Ovary (tissue), 7 donors: ENCODE measurements at regions not wholly inside any gene's neighbourhood (a gene's known extent, or its start where the extent isn't known, plus 50 kb on each side); places are given as distances from the start of the nearest gene placed in this dataset.

Experiments
- DNase-seq, 5 donors: peaks; one replicate each; pipeline ENCODE4 v3.0.0-alpha.2; 2019 to 2020
- H3K27ac ChIP-seq, 2 donors: fragments of 200-600 bp; one replicate each; pipeline versions ENCODE4 v1.5.1 to v1.8.0; 2019 to 2022
- H3K27me3 ChIP-seq: fragments of 200-600 bp; one replicate; pipeline ENCODE4 v1.8.0; 2022
- H3K36me3 ChIP-seq: fragments of 200-600 bp; sonication (generic); one replicate; pipeline ENCODE4 v1.5.1; 2019
- H3K4me1 ChIP-seq: one replicate; pipeline ENCODE4 v1.8.1; 2013; ENCODE audit warnings: mild to moderate bottlenecking, moderate library complexity; ENCODE audit not compliant: insufficient read depth
- H3K4me3 ChIP-seq: fragments of 200-600 bp; sonication (generic); one replicate; pipeline ENCODE4 v1.5.1; 2017
- H3K9me3 ChIP-seq, 2 donors: fragments of 200-600 bp in 1 of 2; sonication (generic) in 1 of 2; one replicate each; pipeline versions ENCODE4 v1.5.1 to v1.8.1; 2013 to 2019; ENCODE audit warnings: mild to moderate bottlenecking in 1 of 2, moderate library complexity in 1 of 2
- EP300 ChIP-seq: sonication (generic); formaldehyde crosslinking; IDR thresholded peaks from one replicate; pipeline ENCODE4 v1.6.1; 2017; ENCODE audit warnings: antibody characterized with exemption
- POLR2A ChIP-seq: fragments of 450-650 bp; IDR thresholded peaks from one replicate; pipeline ENCODE4 v1.6.1; 2017; ENCODE audit warnings: antibody characterized with exemption, mild to moderate bottlenecking, moderate library complexity
- WGBS, 3 donors: extraction: QIAGEN DNeasy Blood & Tissue Kit in 1 of 3; methylation state at CpG; one replicate each; pipeline versions ENCODE4 v1.1.5 to v1.1.7; 2013 to 2017; 5-methylcytosine and 5-hydroxymethylcytosine counted together
- intact Hi-C, 4 donors: fragments of 100-400 bp; cut with DNase I; formaldehyde crosslinking; loops; one replicate each; pipeline versions ENCODE4 v1.11.0 to v1.15.1; 2022 to 2023
- TF ChIP-seq, protein P1 (sequence below), 3 donors: fragments of 450-650 bp in 2 of 3; fragments of 200-600 bp in 1 of 3; IDR thresholded peaks; one replicate each; pipeline versions ENCODE4 v1.5.1 to v1.8.0; 2016 to 2022; ENCODE audit warnings: antibody characterized with exemption in 3 of 3, mild to moderate bottlenecking in 1 of 3
- donor health status: DM: no; HTN: no; CAD: no; lungs with moderate emphysema.
- donor health status: DM: no; HTN: no; CAD: no.
- donor health status: Bipolar disorder and iron deficiency.
- donor health status: DM: no; HTN: no; CAD: no.
- donor health status: DM: yes; HTN: yes; CAD: no.

GRCh38 chr5:112635771-112636731 lies 101.6 kb upstream of the APC start:
- Histone ChIP-seq H3K9me3 (no peaks in the 10 kb centered on the region), H3K27ac (no peak overlapping the region), H3K27me3 (no peaks in the 10 kb centered on the region), H3K36me3 (no peaks in the 10 kb centered on the region), H3K4me1 (no peaks in the 10 kb centered on the region), H3K4me3 (no peak overlapping the region)
- TF ChIP-seq, protein P1, sequence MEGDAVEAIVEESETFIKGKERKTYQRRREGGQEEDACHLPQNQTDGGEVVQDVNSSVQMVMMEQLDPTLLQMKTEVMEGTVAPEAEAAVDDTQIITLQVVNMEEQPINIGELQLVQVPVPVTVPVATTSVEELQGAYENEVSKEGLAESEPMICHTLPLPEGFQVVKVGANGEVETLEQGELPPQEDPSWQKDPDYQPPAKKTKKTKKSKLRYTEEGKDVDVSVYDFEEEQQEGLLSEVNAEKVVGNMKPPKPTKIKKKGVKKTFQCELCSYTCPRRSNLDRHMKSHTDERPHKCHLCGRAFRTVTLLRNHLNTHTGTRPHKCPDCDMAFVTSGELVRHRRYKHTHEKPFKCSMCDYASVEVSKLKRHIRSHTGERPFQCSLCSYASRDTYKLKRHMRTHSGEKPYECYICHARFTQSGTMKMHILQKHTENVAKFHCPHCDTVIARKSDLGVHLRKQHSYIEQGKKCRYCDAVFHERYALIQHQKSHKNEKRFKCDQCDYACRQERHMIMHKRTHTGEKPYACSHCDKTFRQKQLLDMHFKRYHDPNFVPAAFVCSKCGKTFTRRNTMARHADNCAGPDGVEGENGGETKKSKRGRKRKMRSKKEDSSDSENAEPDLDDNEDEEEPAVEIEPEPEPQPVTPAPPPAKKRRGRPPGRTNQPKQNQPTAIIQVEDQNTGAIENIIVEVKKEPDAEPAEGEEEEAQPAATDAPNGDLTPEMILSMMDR (IDR thresholded peaks at IDR 0.05) = no peak
- TF ChIP-seq POLR2A = no peak
- no peak for TF ChIP-seq EP300
- 87 to 93% (median 87%) methylated on average over 1 of the region's 1 CpG for WGBS, 3 donors
- intact Hi-C loops = no loop called here
- DNase-seq = no peak

DNA sequence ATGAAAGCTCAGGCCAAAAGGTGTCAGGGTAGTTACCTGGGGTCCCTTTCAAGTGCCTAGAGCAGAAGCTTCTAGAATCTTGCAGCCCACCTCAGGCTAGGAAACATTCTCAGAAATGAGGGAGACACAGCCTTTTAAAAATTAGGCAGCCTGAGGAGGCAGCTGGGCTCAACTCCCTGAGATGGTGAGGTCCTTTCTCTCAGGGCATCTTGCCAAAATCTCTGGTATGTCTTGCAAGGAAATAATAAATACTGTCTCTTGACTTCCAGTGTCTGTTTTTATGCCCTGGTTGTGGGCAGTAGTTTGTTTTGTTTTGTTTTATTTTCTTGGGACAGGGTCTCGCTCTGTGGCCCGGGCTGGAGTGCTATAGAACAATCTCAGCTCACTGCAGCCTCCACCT lies 100.9 kb upstream of the APC start:
- TF ChIP-seq, protein P1 (IDR thresholded peaks at IDR 0.05) = no peak
- TF ChIP-seq EP300 = no peak
- TF ChIP-seq POLR2A = no peak
- WGBS, 3 donors = 66 to 73% (median 71%) methylated on average over 2 of the region's 2 CpGs

GRCh38 chr5:112637343-112637742 lies 100.3 kb upstream of the APC start:
- Histone ChIP-seq H3K36me3 (no peaks in the 10 kb centered on the region), H3K4me1 (no peaks in the 10 kb centered on the region), H3K27me3 (no peaks in the 10 kb centered on the region), H3K27ac (no peak overlapping the region), H3K9me3 (no peaks in the 10 kb centered on the region), H3K4me3 (no peak overlapping the region)
- intact Hi-C loops = no loop called here
- DNase-seq = no peak
- TF ChIP-seq POLR2A (no peak), EP300 (no peak)
- TF ChIP-seq, protein P1 (IDR thresholded peaks at IDR 0.05) = no peak

More for the DNA sequence above, 100.9 kb upstream of the APC start:
- Histone ChIP-seq H3K36me3 (no peaks in the 10 kb centered on the region), H3K27ac (no peak overlapping the region), H3K9me3 (no peaks in the 10 kb centered on the region), H3K4me3 (no peak overlapping the region), H3K4me1 (no peaks in the 10 kb centered on the region), H3K27me3 (no peaks in the 10 kb centered on the region)
- intact Hi-C loops = no loop called here
- DNase-seq = no peak

- TF ChIP-seq EP300 (no peak), POLR2A (no peak)
- TF ChIP-seq, protein P1 (IDR thresholded peaks at IDR 0.05) = no peak
- DNase-seq = no peak
- WGBS, 3 donors = 44 to 83% (median 48%) methylated on average over 1 of the region's 1 CpG
- H3K27me3 ChIP-seq = no peaks in the 10 kb centered on the region
- no peaks in the 10 kb centered on the region for H3K4me1 ChIP-seq
- no peak overlapping the region for H3K27ac ChIP-seq
- no peaks in the 10 kb centered on the region for H3K36me3 ChIP-seq
- H3K9me3 ChIP-seq = no peaks in the 10 kb centered on the region
- H3K4me3 ChIP-seq = no peak overlapping the region
- intact Hi-C loops = no loop called here
These were observed 97.1 kb upstream of the APC start for GRCh38 chr5:112640546-112640945.
